OCI-LY3 (cell line): ENCODE measurements at regions not wholly inside any gene's neighbourhood (a gene's known extent, or its start where the extent isn't known, plus 50 kb on each side); places are given as distances from the start of the nearest gene placed in this dataset.

ENCODE experiments used
- EZH2phosphoT487 ChIP-seq: fragments of 200-600 bp; shearing (Covaris generic); IDR thresholded peaks from 2 replicates; pipeline ENCODE4 v1.6.1; 2018; ENCODE audit warnings: antibody characterized with exemption, mixed run types, low read depth
- TF ChIP-seq, protein P1 (sequence below): fragments of 200-600, 300-600 bp; sonication (generic); IDR thresholded peaks from 2 replicates; pipeline ENCODE4 v1.5.1; 2014; ENCODE audit warnings: antibody characterized with exemption, low read length, low read depth

DNA sequence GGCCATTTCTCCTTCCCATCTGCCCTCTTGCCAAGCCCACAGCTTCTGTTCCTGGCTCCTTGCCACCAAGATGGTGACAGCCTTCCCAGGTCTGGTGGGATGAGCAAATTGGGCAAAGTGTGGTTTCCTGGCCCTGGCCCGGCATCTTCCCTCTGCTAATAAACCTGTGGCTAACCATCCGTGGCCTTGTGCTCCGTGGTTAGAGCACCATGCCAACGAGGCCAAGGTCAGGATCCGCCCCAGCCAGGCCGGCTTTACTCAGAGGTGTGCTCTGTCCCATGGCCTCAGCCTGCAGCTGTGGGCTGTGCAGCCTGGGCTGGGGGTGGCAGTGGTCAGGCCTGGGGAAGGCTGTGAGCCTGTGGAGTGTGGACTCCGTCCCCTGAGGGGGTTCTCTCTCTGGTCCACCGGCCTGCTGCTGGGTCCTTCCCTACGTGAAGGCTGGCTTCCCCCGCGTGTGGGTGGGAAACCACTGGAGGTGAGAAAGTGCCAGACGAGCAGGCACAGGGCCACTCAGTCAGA lies 117.4 kb downstream of the VEGFA start:
- TF ChIP-seq, protein P1, sequence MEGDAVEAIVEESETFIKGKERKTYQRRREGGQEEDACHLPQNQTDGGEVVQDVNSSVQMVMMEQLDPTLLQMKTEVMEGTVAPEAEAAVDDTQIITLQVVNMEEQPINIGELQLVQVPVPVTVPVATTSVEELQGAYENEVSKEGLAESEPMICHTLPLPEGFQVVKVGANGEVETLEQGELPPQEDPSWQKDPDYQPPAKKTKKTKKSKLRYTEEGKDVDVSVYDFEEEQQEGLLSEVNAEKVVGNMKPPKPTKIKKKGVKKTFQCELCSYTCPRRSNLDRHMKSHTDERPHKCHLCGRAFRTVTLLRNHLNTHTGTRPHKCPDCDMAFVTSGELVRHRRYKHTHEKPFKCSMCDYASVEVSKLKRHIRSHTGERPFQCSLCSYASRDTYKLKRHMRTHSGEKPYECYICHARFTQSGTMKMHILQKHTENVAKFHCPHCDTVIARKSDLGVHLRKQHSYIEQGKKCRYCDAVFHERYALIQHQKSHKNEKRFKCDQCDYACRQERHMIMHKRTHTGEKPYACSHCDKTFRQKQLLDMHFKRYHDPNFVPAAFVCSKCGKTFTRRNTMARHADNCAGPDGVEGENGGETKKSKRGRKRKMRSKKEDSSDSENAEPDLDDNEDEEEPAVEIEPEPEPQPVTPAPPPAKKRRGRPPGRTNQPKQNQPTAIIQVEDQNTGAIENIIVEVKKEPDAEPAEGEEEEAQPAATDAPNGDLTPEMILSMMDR = no peak
- TF ChIP-seq EZH2phosphoT487 = no peak
